GM19351 (cell line): ENCODE measurements at regions not wholly inside any gene's neighbourhood (a gene's known extent, or its start where the extent isn't known, plus 50 kb on each side); places are given as distances from the start of the nearest gene placed in this dataset.
A peak's percentile ranks its signal among the peaks of the same experiment; 100 is the strongest.

Experiments
- ATAC-seq: cut with Tn5 transposase; IDR thresholded peaks from one replicate; pipeline ENCODE4 v1.9.1; 2021; ENCODE audit warnings: mild to moderate bottlenecking, moderate library complexity; ENCODE audit not compliant: unreplicated experiment

DNA sequence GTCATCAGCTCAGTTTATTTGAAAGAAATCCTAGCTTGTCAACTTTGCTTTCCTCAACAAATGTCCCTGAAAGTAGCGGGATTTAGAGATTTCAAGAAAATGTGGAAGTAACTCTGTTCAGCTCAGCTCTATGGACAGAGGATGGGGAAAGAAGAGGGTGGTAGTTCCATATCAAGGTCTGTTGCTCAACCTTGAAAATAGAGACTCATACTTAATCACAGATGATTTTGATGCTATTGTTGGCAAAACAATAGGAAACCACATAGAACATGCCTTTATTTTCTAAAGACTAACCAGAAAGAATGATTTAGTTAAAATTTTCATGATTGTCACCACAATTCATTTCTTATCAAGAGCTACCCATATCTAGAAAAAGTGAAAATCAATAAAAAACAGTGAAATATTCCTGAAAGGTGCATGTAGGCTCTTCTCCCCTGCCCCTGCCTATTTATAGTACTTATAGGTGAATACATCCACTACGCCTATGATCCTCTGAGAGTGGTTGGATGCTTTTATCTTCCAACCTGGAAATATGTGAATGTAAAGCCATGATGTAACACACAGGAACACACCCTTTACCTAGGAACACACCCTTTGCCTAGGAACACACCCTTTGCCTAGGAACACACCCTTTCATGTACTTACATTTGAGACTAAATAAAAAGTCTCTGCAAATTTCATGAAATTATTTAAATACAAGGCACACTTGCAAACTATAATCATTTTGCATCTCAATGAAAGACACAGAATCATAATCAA lies 65.8 kb downstream of the ETAA1 start:
- ATAC-seq, result no peak

GRCh38 chr2:67463810-67464209 lies 66.7 kb downstream of the ETAA1 start:
- ATAC-seq, result no peak

GRCh38 chr2:67465623-67466022 lies 68.5 kb downstream of the ETAA1 start:
- no peak for ATAC-seq

- ATAC-seq, result no peak
Measured at GRCh38 chr2:67466734-67467133, 69.6 kb downstream of the ETAA1 start.

GRCh38 chr2:67471681-67472080 lies 74.5 kb downstream of the ETAA1 start:
- ATAC-seq, result no peak

GRCh38 chr2:67476809-67477790 lies 80.0 kb downstream of the ETAA1 start:
- peak; percentile 50 for ATAC-seq

DNA sequence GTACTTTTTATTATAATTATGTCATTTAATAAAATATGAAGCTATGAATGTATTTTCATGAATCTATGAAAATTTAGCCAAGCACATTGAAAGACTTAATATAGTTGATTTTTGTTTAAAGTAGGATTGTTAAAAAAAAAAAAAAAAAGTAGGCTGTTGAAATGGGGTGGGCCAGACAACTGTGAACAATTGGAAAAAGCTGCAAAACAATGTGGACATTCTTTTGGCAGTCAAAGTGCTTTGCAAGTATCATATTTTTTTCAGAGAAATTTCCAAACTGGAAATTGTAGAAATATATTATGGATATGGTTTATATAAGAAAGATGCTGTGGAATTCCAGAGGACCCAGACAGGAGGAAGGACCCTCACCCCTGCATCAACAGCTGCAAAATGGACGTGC lies 82.1 kb downstream of the ETAA1 start:
- ATAC-seq, result no peak

DNA sequence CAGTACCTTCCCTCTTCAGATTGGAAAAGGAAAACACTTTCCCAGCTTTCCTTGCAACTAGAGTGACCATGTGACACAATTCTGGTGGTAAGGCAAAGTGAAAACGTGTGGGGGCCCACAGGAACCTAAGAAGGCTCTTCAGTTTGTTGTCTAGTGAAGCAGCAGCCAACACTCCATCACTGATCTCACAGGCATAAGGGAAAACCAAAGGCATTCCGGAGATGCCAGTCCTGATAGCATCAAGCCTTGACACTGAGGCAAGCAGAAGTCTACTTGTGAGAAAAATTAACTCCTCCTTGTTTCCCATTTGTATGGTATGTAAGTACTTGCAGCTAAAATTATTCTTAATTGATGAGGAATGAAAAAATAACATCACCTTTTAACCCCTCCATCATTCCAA lies 88.3 kb downstream of the ETAA1 start:
- ATAC-seq, result no peak

GRCh38 chr2:67486041-67486796 lies 89.1 kb downstream of the ETAA1 start:
- ATAC-seq, result no peak

GRCh38 chr2:67487993-67488392 lies 90.9 kb downstream of the ETAA1 start:
- no peak for ATAC-seq

DNA sequence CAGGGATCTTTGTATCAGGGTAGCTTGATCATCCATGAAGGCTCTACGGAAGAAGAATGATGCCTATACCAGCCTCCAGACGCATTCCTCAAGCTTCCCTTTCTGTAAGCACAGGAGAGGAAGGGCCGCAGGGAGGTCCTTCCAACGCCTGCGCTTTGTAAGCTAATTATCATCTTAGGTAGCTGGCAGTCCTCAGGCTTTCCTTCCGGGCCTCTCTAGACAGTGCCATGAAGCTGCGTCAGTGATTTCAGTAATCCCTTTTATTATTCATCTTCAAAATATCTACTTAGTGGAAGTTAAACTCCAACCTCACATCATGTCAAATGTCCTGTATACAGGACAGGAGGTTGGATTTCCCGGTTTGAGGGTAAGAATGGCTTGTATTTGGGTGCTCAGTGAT lies 92.3 kb downstream of the ETAA1 start:
- ATAC-seq, result no peak

DNA sequence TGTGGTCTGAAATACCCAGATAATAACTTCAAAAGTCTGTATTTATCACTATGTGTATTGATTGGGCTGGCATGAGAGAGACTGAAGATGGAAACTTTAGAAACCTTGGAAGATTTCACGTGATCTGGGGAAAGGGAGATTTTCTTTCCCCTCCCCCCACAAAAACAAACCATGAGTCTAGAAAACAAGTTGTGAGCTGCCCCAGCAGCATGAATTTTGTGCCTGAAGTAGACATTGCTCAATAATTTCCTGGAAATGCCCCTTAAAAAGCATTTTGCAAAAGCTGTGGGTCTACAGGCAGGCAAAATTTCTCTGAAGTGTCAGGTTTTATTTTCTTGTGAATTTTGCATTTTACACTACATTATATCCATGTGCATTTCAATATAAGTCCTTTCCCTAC lies 101.8 kb downstream of the ETAA1 start:
- ATAC-seq, result no peak

DNA sequence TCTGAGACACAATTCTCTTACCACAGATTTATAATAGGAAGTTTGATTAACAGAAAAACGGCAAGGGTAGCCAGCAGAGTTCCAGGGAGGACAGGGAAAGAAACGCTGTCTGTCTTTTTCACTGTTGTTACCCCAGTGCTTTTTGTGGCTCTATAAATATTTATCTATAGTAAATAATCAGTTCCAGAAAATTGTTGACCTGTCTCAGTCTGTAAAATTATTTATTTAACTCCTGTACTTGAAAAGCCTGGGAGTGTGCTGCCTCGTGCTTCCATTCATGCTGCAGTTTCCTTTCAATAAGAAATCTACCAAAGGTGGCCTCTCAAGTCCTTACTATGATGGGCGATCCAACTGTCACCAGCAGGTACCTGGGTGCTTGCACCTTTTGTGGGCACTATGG lies 102.9 kb downstream of the ETAA1 start:
- no peak for ATAC-seq

DNA sequence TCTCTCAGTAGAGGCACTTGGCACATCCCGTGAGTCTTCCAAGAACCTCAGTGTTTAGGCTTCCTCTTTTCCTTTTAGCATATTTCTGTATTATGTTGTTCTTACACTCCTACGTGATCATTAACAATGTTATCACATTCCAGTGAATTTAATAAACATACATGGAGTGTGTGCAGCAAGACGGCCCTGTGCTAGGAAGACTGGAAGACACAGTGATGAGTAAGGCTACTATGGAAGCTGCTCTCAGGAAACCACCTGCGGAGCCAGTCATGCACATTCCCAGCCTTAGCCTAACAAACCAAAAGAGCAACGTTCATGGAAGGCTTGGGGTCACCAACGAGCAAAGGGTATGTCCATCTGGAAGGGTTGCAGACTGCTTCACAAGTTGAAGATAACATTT lies 103.4 kb downstream of the ETAA1 start:
- no peak for ATAC-seq

GRCh38 chr2:67502346-67503065 lies 105.4 kb downstream of the ETAA1 start:
- no peak for ATAC-seq

- no peak for ATAC-seq
Measured at GRCh38 chr2:67503066-67503795, 106.1 kb downstream of the ETAA1 start.

GRCh38 chr2:67510745-67511144 lies 113.6 kb downstream of the ETAA1 start:
- no peak for ATAC-seq

DNA sequence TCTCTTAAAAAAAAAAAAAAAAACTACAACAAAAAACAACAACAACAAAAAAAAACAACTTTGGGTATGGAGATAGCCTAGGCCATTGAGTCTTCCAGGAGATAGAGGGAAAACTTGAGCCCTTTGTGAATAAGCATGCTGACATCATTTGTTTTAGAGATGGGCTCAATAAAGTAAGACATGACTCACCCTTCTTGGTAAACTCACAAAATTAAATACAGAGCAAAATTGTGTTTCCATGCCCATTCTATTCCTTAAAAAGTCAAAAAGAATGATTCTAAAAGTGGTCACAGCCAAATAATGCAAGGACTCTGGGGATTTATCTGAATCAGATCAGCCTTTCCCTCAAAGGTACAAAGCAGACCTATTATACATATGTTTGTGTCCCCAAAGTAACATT lies 117.4 kb downstream of the ETAA1 start:
- ATAC-seq, result no peak

DNA sequence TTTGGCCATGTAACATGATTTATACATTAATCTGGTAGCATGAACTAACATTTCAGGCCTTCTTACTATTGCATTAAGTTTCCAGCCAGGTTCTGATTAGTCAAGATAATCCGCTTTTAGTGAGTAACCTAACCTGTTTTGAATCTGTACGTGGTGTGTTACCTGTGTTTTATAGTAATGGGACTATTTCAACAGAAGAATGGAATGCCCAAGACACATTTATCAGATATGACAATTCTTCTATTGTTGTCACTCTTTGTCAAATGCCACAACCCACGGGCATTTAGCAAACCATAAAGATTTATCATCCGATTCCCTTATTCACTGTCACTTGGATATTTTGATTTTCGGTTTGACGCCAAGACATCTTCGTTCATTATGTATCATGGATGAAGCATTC lies 117.9 kb downstream of the ETAA1 start:
- no peak for ATAC-seq

DNA sequence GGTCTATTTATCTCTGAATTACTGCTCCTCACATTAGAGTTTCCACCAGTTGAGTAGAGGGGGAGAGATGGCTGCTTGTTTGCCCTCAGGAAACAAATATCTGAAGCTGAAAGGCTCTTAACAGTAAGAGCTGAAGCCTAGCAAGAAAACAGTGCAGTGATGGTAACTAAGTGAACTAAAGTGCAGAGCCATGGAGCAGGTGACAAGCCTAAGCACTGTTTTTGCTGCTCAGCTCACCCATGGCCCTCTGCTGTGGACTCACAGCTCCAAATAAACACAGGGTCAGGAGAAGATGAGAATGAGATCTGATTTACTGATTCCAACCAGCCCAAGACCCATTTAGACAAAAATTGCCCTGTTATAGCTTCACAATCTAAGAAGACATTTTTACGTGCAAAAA lies 118.4 kb downstream of the ETAA1 start:
- no peak for ATAC-seq
